Lung (tissue), 11 donors: ENCODE measurements at regions not wholly inside any gene's neighbourhood (a gene's known extent, or its start where the extent isn't known, plus 50 kb on each side); places are given as distances from the start of the nearest gene placed in this dataset.

Experiments used
- ATAC-seq: fragments of 200-7000 bp; cut with Tn5 transposase; one replicate; pipeline ENCODE4 v1.9.1; 2020; ENCODE audit warnings: moderate number of reproducible peaks; ENCODE audit not compliant: insufficient read depth, low FRiP score
- DNase-seq, 3 donors: peaks; one replicate each; pipeline ENCODE4 v3.0.0-alpha.2; 2013 to 2017
- H3K27ac ChIP-seq, 2 donors: one replicate each; pipeline ENCODE4 v1.5.1; 2013; ENCODE audit warnings: mild to moderate bottlenecking in 2 of 2, moderate library complexity in 2 of 2, control low read depth in 1 of 2, inconsistent platforms in 1 of 2, low read depth in 1 of 2, low read length in 1 of 2
- H3K27me3 ChIP-seq, 3 donors: one replicate each; pipeline ENCODE4 v1.5.1; 2013; ENCODE audit warnings: low read length in 2 of 3; ENCODE audit not compliant: control insufficient read depth in 3 of 3, insufficient read depth in 3 of 3
- H3K36me3 ChIP-seq, 4 donors: one replicate each; pipeline ENCODE4 v1.5.1; 2013; ENCODE audit warnings: low read length in 4 of 4, mild to moderate bottlenecking in 1 of 4, moderate library complexity in 1 of 4; ENCODE audit not compliant: control insufficient read depth in 4 of 4, insufficient read depth in 4 of 4
- H3K4me1 ChIP-seq, 5 donors: one replicate each; pipeline ENCODE4 v1.5.1; 2013; ENCODE audit warnings: low read length in 5 of 5, mild to moderate bottlenecking in 2 of 5, moderate library complexity in 1 of 5; ENCODE audit not compliant: control insufficient read depth in 5 of 5, insufficient read depth in 5 of 5
- H3K4me3 ChIP-seq: one replicate; pipeline ENCODE4 v1.5.1; 2013; ENCODE audit warnings: mild to moderate bottlenecking, control low read depth, moderate library complexity
- H3K9ac ChIP-seq, 2 donors: one replicate each; pipeline ENCODE4 v1.5.1; 2013; ENCODE audit warnings: low read length in 2 of 2, control low read depth in 1 of 2; ENCODE audit not compliant: insufficient read depth in 1 of 2
- H3K9me3 ChIP-seq, 4 donors: one replicate each; pipeline ENCODE4 v1.5.1; 2013; ENCODE audit warnings: low read length in 3 of 4, mild to moderate bottlenecking in 1 of 4, moderate library complexity in 1 of 4; ENCODE audit not compliant: control insufficient read depth in 4 of 4, insufficient read depth in 3 of 4
- WGBS, 2 donors: extraction: QIAGEN DNeasy Blood & Tissue Kit; methylation state at CpG; one replicate each; pipeline ENCODE4 v1.1.7; 2013; 5-methylcytosine and 5-hydroxymethylcytosine counted together
- TF ChIP-seq, protein P1 (sequence below): IDR thresholded peaks from 2 replicates; pipeline ENCODE4 v1.5.1; 2012; ENCODE audit warnings: mild to moderate bottlenecking; ENCODE audit errors: control extremely low read depth, extremely low read depth
- donor health status: control.
- donor health status: control.
- donor health status: Bipolar disorder and iron deficiency.
- donor health status: healthy.
- donor health status: DM: yes; HTN: yes; CAD: no.

DNA sequence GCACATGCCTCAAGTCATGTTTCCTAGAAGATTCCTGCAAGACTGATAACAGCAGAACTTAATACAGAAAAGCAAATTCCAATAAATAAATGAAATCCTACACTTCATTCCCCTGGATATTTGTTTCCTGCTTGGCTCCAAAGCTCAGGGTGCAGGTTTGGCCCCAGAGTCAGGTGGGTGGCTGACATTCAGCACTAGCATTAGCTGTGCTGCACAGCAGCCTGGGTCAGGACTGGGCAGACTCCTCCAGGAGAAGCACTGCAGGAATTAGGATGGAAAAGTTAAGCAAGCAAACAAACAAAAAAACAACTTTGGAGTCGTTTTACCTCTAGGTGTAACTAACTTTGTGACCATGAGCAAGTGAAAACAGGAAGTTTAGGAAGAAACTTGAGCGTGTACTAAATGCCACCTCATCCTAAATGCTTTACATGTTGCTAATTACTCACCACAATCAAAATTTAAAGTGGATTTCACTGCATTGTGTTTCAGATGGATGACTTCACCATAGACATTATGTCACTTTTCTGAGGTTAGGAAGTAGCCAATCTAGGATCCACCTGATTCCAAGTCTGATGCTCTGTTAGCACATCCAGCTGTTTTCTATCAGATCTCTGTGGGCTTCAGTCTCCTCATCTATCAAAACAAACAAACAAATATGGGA lies 239.4 kb downstream of the C7orf25 start:
- WGBS, 2 donors: 53 to 55% methylated on average over 2 of the region's 2 CpGs

GRCh38 chr7:42671627-42672026 lies 240.2 kb downstream of the C7orf25 start:
- Histone ChIP-seq H3K9ac (no peak overlapping the region), H3K4me3 (no peak overlapping the region), H3K9me3 (peaks cover 0 to 8% (median 2%) of the 10 kb centered on the region in 4 donors), H3K36me3 (no peaks in the 10 kb centered on the region), H3K4me1 (no peaks in the 10 kb centered on the region), H3K27me3 (no peaks in the 10 kb centered on the region), H3K27ac (no peak overlapping the region)
- ATAC-seq: no peak
- DNase-seq: no peak
- 47 to 77% methylated on average over 1 of the region's 1 CpG for WGBS, 2 donors
- TF ChIP-seq, protein P1, sequence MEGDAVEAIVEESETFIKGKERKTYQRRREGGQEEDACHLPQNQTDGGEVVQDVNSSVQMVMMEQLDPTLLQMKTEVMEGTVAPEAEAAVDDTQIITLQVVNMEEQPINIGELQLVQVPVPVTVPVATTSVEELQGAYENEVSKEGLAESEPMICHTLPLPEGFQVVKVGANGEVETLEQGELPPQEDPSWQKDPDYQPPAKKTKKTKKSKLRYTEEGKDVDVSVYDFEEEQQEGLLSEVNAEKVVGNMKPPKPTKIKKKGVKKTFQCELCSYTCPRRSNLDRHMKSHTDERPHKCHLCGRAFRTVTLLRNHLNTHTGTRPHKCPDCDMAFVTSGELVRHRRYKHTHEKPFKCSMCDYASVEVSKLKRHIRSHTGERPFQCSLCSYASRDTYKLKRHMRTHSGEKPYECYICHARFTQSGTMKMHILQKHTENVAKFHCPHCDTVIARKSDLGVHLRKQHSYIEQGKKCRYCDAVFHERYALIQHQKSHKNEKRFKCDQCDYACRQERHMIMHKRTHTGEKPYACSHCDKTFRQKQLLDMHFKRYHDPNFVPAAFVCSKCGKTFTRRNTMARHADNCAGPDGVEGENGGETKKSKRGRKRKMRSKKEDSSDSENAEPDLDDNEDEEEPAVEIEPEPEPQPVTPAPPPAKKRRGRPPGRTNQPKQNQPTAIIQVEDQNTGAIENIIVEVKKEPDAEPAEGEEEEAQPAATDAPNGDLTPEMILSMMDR: no peak

More for the DNA sequence above, 239.4 kb downstream of the C7orf25 start:
- H3K27me3 ChIP-seq: no peaks in the 10 kb centered on the region
- DNase-seq: no peak
- no peaks in the 10 kb centered on the region for H3K36me3 ChIP-seq
- H3K4me3 ChIP-seq: no peak overlapping the region
- ATAC-seq: no peak
- no peak overlapping the region for H3K27ac ChIP-seq
- H3K9ac ChIP-seq: no peak overlapping the region
- H3K9me3 ChIP-seq: peaks cover 0 to under 1% (median 0%) of the 10 kb centered on the region in 4 donors
- TF ChIP-seq, protein P1: no peak
- peaks cover 0 to 2% (median 0%) of the 10 kb centered on the region in 5 donors for H3K4me1 ChIP-seq

- Histone ChIP-seq H3K27ac (no peak overlapping the region), H3K9me3 (peaks cover 0 to 8% (median 2%) of the 10 kb centered on the region in 4 donors), H3K9ac (no peak overlapping the region), H3K4me1 (no peaks in the 10 kb centered on the region), H3K4me3 (no peak overlapping the region), H3K36me3 (no peaks in the 10 kb centered on the region), H3K27me3 (no peaks in the 10 kb centered on the region)
- WGBS, 2 donors: 85 to 86% methylated on average over 3 of the region's 3 CpGs
- DNase-seq (no peak), ATAC-seq (no peak)
- TF ChIP-seq, protein P1: no peak
Observed at GRCh38 chr7:42666994-42667393, 244.9 kb downstream of the C7orf25 start.

DNA sequence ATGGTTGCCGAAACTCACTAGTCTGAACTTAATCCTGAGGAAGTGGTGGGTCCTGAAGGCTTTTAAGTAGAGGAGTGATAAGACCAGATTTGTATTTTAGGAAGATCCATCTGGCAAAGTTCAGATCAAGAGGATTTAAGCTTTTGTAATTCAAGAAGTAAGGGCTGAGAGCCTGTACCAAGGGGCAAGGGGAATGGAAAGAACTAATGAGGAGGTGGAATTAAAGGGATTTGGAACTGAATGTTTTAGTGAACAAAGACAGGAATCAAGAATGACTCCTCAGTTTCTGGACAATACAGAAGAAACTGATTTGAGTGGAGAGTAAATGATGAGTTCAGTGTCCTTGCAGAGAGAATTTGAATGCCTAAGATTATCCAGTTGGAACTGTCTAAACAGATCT lies 249.0 kb downstream of the C7orf25 start:
- 95 to 100% methylated on average over 1 of the region's 1 CpG for whole genome bisulfite sequencing, 2 donors
- H3K9me3 ChIP-seq: peaks cover 0 to 8% (median 2%) of the 10 kb centered on the region in 4 donors
- H3K36me3 ChIP-seq: no peaks in the 10 kb centered on the region
- H3K27me3 ChIP-seq: no peaks in the 10 kb centered on the region
- H3K4me1 ChIP-seq: no peaks in the 10 kb centered on the region
- H3K4me3 ChIP-seq: no peak overlapping the region
- H3K27ac ChIP-seq: no peak overlapping the region
- DNase-seq (no peak), ATAC-seq (no peak)
- no peak overlapping the region for H3K9ac ChIP-seq
- TF ChIP-seq, protein P1: no peak
